NT2/D1 (cell line): ENCODE measurements at regions not wholly inside any gene's neighbourhood (a gene's known extent, or its start where the extent isn't known, plus 50 kb on each side); places are given as distances from the start of the nearest gene placed in this dataset.

Source experiments
- DNase-seq: peaks from one replicate; pipeline ENCODE4 v3.0.0-alpha.2; 2011; ENCODE audit warnings: low read depth, low spot score
- H3K27me3 ChIP-seq: 2 replicates; pipeline ENCODE4 v1.6.0; 2011; ENCODE audit warnings: mild to moderate bottlenecking; ENCODE audit not compliant: insufficient read length, insufficient read depth
- H3K36me3 ChIP-seq: 2 replicates; pipeline ENCODE4 v1.6.1; 2011; ENCODE audit warnings: mild to moderate bottlenecking, low read length, mixed read lengths; ENCODE audit not compliant: insufficient read depth, insufficient read length
- H3K4me1 ChIP-seq: 2 replicates; pipeline ENCODE4 v1.5.1; 2011; ENCODE audit not compliant: insufficient read depth, insufficient read length
- H3K4me3 ChIP-seq: 2 replicates; pipeline ENCODE4 v1.5.1; 2011; ENCODE audit warnings: low read depth; ENCODE audit not compliant: insufficient read length
- H3K9ac ChIP-seq: 2 replicates; pipeline ENCODE4 v1.6.0; 2011; ENCODE audit warnings: low read depth; ENCODE audit not compliant: insufficient read length
- H3K9me3 ChIP-seq: 2 replicates; pipeline ENCODE4 v1.5.1; 2011; ENCODE audit warnings: mild to moderate bottlenecking, low read length; ENCODE audit not compliant: insufficient read depth
- SUZ12 ChIP-seq: IDR thresholded peaks from 2 replicates; pipeline ENCODE4 v1.6.1; 2011; ENCODE audit not compliant: insufficient read length, insufficient read depth; ENCODE audit errors: extremely low read depth
- YY1 ChIP-seq: IDR thresholded peaks from 2 replicates; pipeline ENCODE4 v1.6.1; 2011; ENCODE audit not compliant: insufficient read length, insufficient read depth
- ZNF274 ChIP-seq: IDR thresholded peaks from 2 replicates; pipeline ENCODE4 v1.6.1; 2011; ENCODE audit warnings: mild to moderate bottlenecking, low read depth, low read length

DNA sequence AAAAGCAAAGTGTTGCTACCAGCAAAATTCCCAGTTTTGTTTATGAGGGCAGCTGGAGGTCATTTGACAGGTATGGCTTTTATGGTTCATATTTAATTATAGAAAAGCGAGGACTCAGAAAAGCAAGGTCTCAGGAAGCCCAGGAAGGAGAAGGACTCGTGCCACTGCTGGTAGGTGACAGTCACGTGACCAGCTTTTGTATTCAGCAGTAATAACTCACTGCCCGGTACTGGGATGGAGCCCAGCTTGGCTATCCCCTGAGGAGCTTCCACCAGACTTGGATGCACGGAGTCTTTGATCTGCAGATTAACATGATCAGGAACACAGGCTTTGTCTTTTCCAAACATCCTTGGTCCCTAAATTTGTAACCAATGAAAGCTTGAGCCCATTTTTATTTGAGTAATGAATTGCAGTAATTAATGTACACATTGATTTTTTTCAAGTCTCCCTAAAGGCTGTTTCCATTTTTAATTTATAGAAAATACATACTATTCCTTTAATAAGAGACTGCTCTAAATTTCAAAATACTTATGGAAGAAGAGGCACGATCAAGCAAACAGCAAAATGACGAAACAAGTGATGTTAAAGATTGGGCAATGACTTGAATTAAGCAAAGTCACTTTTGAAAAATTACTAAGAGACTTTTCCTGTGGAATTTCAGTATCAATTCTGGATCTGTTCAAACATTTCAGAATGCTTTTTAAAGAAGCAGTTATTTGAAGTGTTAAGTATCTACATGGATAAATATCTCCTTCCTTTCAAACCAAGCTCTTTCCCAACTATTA lies 251.7 kb upstream of the HNRNPA3 start:
- Histone ChIP-seq H3K27me3 (no peaks in the 10 kb centered on the region), H3K4me1 (no peaks in the 10 kb centered on the region), H3K9ac (no peak overlapping the region), H3K36me3 (no peaks in the 10 kb centered on the region), H3K9me3 (no peaks in the 10 kb centered on the region), H3K4me3 (no peak overlapping the region)
- TF ChIP-seq ZNF274 (no peak), YY1 (no peak), SUZ12 (no peak)
- no peak for DNase-seq

DNA sequence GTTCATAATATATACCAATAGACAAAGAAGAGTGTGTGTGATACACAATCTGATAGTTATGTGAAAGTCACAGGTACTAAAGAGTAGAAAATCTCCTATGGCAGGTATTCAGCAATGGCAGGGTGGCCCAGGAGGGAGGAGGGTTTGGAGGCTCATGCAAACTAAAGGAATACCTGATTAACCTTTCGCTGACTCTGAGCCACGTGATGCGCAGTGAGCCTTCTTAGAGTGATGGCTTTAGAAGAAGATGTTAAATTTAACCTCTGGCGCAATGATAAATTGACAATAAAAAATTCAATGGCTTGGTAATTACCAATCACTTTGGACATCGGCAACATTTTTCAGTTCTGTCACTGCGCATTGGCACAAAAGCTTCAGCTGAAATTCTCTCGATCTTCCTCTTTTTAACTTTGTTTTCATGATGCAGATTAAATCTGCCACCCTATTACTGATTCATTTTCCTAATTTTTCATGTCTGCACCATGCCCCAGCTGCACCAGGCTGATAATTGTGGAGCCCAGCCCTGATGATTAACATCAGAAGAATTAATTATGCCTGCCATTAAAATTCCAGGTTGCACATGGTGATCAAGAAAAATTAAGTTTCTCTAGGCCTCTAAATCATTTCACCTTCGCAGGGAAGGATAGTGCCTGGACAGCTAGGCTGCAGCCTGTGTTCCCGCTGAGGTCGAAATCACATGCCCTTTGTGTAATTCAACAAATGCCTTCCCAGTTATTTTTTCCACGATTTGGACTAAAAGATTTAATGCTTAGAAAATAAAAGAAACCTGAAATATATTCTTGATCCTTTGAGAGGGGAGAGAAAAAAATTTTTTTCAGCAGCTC lies 250.6 kb upstream of the HNRNPA3 start:
- Histone ChIP-seq H3K4me3 (no peak overlapping the region), H3K9ac (no peak overlapping the region), H3K27me3 (no peaks in the 10 kb centered on the region), H3K4me1 (no peaks in the 10 kb centered on the region), H3K9me3 (no peaks in the 10 kb centered on the region), H3K36me3 (no peaks in the 10 kb centered on the region)
- no peak for DNase-seq
- TF ChIP-seq ZNF274 (no peak), SUZ12 (no peak), YY1 (no peak)

DNA sequence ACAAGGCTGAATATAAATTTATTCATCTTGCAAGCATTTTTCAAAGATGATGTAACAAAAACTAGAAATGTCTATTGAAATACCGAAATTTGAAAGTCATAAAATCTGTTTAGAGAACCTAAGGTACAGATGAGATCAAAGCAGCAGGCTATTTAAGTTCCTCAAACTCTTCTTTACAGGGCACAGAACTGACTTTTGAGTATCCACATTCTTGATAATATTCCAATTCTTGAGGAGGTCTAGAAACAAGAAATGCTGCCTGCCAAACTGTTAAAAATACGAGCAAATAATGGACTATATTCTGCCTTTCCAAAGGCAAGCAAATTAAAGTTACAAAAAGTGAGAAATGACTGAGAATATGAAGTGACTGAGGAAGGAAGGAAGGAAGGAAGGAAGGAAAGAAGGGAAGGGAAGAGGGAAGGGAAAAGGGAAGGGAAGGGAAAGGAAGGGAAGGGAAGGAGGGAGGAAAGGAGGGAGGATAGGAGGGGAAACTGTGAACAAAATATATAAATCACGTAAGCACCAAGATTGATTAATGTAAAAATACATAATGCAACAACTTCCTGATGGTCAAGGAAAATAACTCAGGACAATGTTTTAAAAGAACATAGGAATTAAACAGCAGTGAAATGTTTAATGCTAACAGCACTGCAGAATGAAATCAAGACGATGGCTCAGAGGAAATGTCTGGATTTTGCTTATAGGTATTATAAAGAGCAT lies 248.9 kb upstream of the HNRNPA3 start:
- no peak overlapping the region for H3K9ac ChIP-seq
- no peak for TF ChIP-seq ZNF274
- no peak for TF ChIP-seq SUZ12
- no peak for TF ChIP-seq YY1
- H3K9me3 ChIP-seq, result no peaks in the 10 kb centered on the region
- H3K4me1 ChIP-seq, result no peaks in the 10 kb centered on the region
- no peaks in the 10 kb centered on the region for H3K36me3 ChIP-seq
- H3K4me3 ChIP-seq, result no peak overlapping the region
- DNase-seq, result no peak
- H3K27me3 ChIP-seq, result no peaks in the 10 kb centered on the region

DNA sequence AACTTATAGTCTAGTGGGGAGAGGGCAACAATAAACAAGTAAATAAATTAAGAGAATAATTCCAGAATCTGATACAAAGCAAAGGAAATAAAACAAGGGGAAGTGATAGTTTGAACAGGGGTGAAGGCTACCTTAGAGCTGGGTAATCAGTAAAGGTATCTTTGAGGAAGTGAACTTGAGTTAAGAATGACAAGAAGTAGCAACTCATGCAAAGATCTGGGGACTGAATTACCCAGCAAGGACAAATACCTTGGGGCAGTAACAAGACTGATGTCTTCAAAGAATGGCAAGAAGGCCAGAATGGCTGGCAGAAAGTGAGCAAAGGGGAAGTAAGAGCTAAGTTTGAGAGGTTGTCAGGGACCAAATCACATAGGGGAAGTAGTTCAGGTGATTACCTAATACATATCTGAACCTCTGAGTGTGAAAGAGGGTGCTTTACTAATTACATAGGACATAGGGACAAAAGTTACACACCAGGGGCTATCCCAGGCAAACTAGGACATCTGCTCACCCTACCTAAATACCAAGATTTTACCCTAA lies 244.6 kb upstream of the HNRNPA3 start:
- no peak for DNase-seq
- Histone ChIP-seq H3K4me1 (no peaks in the 10 kb centered on the region), H3K9ac (no peak overlapping the region), H3K36me3 (no peaks in the 10 kb centered on the region), H3K4me3 (no peak overlapping the region), H3K27me3 (no peaks in the 10 kb centered on the region), H3K9me3 (no peaks in the 10 kb centered on the region)
- TF ChIP-seq SUZ12, result no peak
- no peak for TF ChIP-seq YY1
- no peak for TF ChIP-seq ZNF274

DNA sequence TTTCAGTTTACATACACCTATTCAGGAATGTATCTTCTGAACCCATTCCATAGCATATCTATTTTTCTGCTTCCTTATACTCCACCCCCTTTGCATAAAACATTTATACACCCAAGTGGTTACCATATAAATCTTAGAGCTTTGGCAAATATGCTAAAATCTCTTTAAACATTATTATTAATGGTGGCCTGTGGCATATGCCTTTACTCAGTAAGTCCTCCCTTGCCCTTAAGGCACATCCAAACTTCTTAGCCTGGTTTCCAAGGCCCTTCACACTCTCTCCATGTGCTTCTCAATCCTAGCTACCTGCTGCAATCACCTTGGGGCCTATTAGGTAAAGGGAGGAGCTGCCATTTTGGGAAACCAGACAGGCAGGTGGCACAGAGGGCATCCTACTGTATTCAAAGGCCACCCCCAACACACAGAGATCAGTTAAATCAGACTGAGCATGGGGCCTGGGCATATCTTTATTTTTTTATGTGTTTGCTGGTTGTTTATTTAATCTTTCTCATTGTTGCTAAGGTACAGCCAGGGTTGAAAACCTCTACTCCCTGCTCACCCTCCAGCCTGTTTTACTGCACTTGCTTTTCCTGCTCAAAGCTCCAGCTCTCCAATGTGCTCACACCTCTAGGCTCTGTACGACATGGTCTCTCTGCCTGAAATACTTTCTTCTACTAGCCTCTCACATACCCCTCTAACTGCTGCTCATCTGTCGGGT lies 242.8 kb upstream of the HNRNPA3 start:
- Histone ChIP-seq H3K36me3 (no peaks in the 10 kb centered on the region), H3K9me3 (no peaks in the 10 kb centered on the region), H3K27me3 (no peaks in the 10 kb centered on the region), H3K4me3 (no peak overlapping the region), H3K4me1 (no peaks in the 10 kb centered on the region), H3K9ac (no peak overlapping the region)
- TF ChIP-seq YY1 (no peak), SUZ12 (no peak), ZNF274 (no peak)
- DNase-seq, result no peak

DNA sequence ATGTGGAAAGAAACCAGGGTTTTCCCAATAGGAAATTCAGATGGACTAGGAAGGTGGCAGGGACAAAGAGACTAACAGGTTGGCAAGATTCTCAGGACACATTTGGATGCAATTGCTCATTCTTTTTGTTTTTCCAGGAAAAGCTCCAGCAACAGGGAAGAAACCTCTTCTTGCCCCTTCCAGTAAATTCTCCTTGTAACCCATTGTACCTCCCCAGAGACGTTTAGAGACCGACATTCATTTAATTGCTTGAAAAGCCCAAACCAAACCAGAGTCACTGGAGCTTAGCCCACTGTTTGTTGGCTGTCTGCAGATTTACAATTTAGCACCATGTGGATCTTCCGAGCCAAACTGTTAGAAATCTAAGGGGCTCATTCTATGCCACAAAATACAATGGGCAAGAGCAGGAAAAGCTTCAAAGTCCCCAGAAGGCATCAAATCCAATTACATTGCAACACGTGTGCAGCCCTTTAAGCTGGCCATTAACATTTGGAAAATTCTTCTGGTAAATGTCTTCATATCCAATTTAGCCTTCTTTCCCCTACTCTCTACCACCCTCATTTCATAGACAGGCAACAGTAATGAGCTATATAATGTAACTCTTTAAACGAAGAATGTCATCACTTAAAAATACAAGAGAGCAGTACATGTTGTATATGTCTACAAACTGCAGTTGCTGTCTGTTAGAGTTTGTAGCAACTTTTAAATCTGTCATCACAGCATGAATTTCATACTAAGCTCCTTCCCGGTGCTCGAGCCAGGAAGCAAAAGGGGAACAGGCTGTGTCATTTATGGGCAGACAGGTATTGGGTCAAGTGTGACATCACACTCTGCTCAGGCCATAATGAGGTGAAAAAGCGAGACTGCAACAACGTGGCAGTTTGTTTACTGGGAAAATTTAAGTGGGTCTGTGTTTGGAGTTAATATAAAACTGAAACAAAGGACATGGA lies 235.6 kb upstream of the HNRNPA3 start:
- Histone ChIP-seq H3K4me3 (no peak overlapping the region), H3K4me1 (no peaks in the 10 kb centered on the region), H3K27me3 (no peaks in the 10 kb centered on the region), H3K9me3 (no peaks in the 10 kb centered on the region), H3K9ac (no peak overlapping the region), H3K36me3 (no peaks in the 10 kb centered on the region)
- TF ChIP-seq ZNF274, result no peak
- DNase-seq, result no peak
